OCI-LY1 (cell line): ENCODE measurements at regions not wholly inside any gene's neighbourhood (a gene's known extent, or its start where the extent isn't known, plus 50 kb on each side); places are given as distances from the start of the nearest gene placed in this dataset.

Experiments used
- H2AFZ ChIP-seq: fragments of 200-600 bp; sonication (generic), shearing (Covaris generic); 2 replicates; pipeline ENCODE4 v1.6.0; 2014; ENCODE audit warnings: antibody characterized with exemption, mild to moderate bottlenecking, low read length
- H3F3A ChIP-seq: fragments of 200-600 bp; sonication (generic), shearing (Covaris generic); 2 replicates; pipeline ENCODE4 v1.6.0; 2014; ENCODE audit warnings: mild to moderate bottlenecking, antibody characterized with exemption, low read length, moderate library complexity; ENCODE audit not compliant: insufficient read depth
- H3K27ac ChIP-seq: fragments of 200-600 bp; sonication (generic); 2 replicates; pipeline ENCODE4 v1.5.1; 2014; ENCODE audit warnings: low read length, mixed run types, mild to moderate bottlenecking, low read depth; ENCODE audit not compliant: poor library complexity, severe bottlenecking
- H3K27me3 ChIP-seq: fragments of 200-600 bp; sonication (generic); 2 replicates; pipeline ENCODE4 v1.6.0; 2014; ENCODE audit warnings: antibody characterized with exemption, mild to moderate bottlenecking, low read length, moderate library complexity; ENCODE audit not compliant: insufficient read depth
- H3K36me3 ChIP-seq: fragments of 200-600 bp; sonication (generic); 2 replicates; pipeline ENCODE4 v1.6.1; 2014; ENCODE audit warnings: mild to moderate bottlenecking, antibody characterized with exemption, low read length, moderate library complexity, mixed read lengths; ENCODE audit not compliant: insufficient read depth
- H3K4me1 ChIP-seq: fragments of 200-600 bp; sonication (generic); 2 replicates; pipeline ENCODE4 v1.5.1; 2014; ENCODE audit warnings: mild to moderate bottlenecking, low read length, moderate library complexity; ENCODE audit not compliant: insufficient read depth, severe bottlenecking
- H3K4me2 ChIP-seq: fragments of 200-600 bp; sonication (generic), shearing (Covaris generic); 2 replicates; pipeline ENCODE4 v1.6.1; 2014; ENCODE audit warnings: low read length
- H3K4me3 ChIP-seq: fragments of 200-600 bp; sonication (generic); 2 replicates; pipeline ENCODE4 v1.5.1; 2014; ENCODE audit warnings: low read length, low read depth, mild to moderate bottlenecking, mixed read lengths; ENCODE audit not compliant: poor library complexity, severe bottlenecking
- H3K79me2 ChIP-seq: fragments of 200-600 bp; shearing (Covaris generic); 2 replicates; pipeline ENCODE4 v1.6.1; 2016; ENCODE audit warnings: mixed run types, low read length, mixed read lengths; ENCODE audit not compliant: insufficient read depth
- H3K9ac ChIP-seq: fragments of 200-600 bp; sonication (generic), shearing (Covaris generic); 2 replicates; pipeline ENCODE4 v1.6.1; 2014; ENCODE audit warnings: mild to moderate bottlenecking, low read length, mixed read lengths
- H3K9me2 ChIP-seq: fragments of 200-600 bp; sonication (generic), shearing (Covaris generic); 2 replicates; pipeline ENCODE4 v1.6.1; 2014; ENCODE audit warnings: low read depth, mild to moderate bottlenecking, low read length, mixed read lengths
- H3K9me3 ChIP-seq: fragments of 200-600 bp; shearing (Covaris generic); 2 replicates; pipeline ENCODE4 v1.6.1; 2014; ENCODE audit warnings: low read length, mixed read lengths
- H4K20me1 ChIP-seq: fragments of 200-600 bp; sonication (generic), shearing (Covaris generic); 2 replicates; pipeline ENCODE4 v1.6.0; 2016; ENCODE audit warnings: mild to moderate bottlenecking, low read length; ENCODE audit not compliant: insufficient read depth
- EZH2 ChIP-seq: fragments of 200-600 bp; sonication (generic), shearing (Covaris generic); IDR thresholded peaks from 2 replicates; pipeline ENCODE4 v1.8.0; 2017; ENCODE audit warnings: borderline replicate concordance, mixed run types, mild to moderate bottlenecking, antibody characterized with exemption, low read length, moderate library complexity, mixed read lengths
- TF ChIP-seq, protein P1 (sequence below): fragments of 200-600 bp; sonication (generic), shearing (Covaris generic); IDR thresholded peaks from 2 replicates; pipeline ENCODE4 v1.5.1; 2017; ENCODE audit warnings: mild to moderate bottlenecking, antibody characterized with exemption, low read length, moderate library complexity, mixed read lengths

- Histone ChIP-seq H3F3A (no peaks in the 10 kb centered on the region), H3K4me2 (no peak overlapping the region), H4K20me1 (no peaks in the 10 kb centered on the region), H3K9me3 (no peaks in the 10 kb centered on the region), H2AFZ (no peak overlapping the region), H3K4me1 (no peaks in the 10 kb centered on the region), H3K27me3 (no peaks in the 10 kb centered on the region), H3K9me2 (no peaks in the 10 kb centered on the region), H3K79me2 (no peaks in the 10 kb centered on the region), H3K4me3 (no peak overlapping the region), H3K9ac (no peak overlapping the region), H3K36me3 (no peaks in the 10 kb centered on the region), H3K27ac (no peak overlapping the region)
- TF ChIP-seq, protein P1, sequence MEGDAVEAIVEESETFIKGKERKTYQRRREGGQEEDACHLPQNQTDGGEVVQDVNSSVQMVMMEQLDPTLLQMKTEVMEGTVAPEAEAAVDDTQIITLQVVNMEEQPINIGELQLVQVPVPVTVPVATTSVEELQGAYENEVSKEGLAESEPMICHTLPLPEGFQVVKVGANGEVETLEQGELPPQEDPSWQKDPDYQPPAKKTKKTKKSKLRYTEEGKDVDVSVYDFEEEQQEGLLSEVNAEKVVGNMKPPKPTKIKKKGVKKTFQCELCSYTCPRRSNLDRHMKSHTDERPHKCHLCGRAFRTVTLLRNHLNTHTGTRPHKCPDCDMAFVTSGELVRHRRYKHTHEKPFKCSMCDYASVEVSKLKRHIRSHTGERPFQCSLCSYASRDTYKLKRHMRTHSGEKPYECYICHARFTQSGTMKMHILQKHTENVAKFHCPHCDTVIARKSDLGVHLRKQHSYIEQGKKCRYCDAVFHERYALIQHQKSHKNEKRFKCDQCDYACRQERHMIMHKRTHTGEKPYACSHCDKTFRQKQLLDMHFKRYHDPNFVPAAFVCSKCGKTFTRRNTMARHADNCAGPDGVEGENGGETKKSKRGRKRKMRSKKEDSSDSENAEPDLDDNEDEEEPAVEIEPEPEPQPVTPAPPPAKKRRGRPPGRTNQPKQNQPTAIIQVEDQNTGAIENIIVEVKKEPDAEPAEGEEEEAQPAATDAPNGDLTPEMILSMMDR, result no peak
- no peak for TF ChIP-seq EZH2
Measured at GRCh38 chr1:20413776-20414140, 72.3 kb downstream of the CAMK2N1 start.

GRCh38 chr1:20413136-20413775 lies 72.8 kb downstream of the CAMK2N1 start:
- Histone ChIP-seq H4K20me1 (no peaks in the 10 kb centered on the region), H3K79me2 (no peaks in the 10 kb centered on the region), H2AFZ (no peak overlapping the region), H3F3A (no peaks in the 10 kb centered on the region), H3K9me3 (no peaks in the 10 kb centered on the region), H3K4me3 (no peak overlapping the region), H3K27me3 (no peaks in the 10 kb centered on the region), H3K36me3 (no peaks in the 10 kb centered on the region), H3K9ac (no peak overlapping the region), H3K9me2 (no peaks in the 10 kb centered on the region), H3K4me2 (no peak overlapping the region), H3K4me1 (no peaks in the 10 kb centered on the region), H3K27ac (no peak overlapping the region)
- TF ChIP-seq, protein P1, result no peak
- no peak for TF ChIP-seq EZH2

GRCh38 chr1:20411196-20411980 lies 74.6 kb downstream of the CAMK2N1 start:
- Histone ChIP-seq H3K79me2 (no peaks in the 10 kb centered on the region), H3K36me3 (no peaks in the 10 kb centered on the region), H3K4me2 (no peak overlapping the region), H3K27me3 (no peaks in the 10 kb centered on the region), H3F3A (no peaks in the 10 kb centered on the region), H3K9me3 (no peaks in the 10 kb centered on the region), H3K4me3 (no peak overlapping the region), H4K20me1 (no peaks in the 10 kb centered on the region), H3K4me1 (no peaks in the 10 kb centered on the region), H3K9me2 (no peaks in the 10 kb centered on the region), H2AFZ (no peak overlapping the region), H3K27ac (no peak overlapping the region), H3K9ac (no peak overlapping the region)
- TF ChIP-seq EZH2, result no peak
- TF ChIP-seq, protein P1, result no peak
